D721Med (cell line): ENCODE measurements at regions not wholly inside any gene's neighbourhood (a gene's known extent, or its start where the extent isn't known, plus 50 kb on each side); places are given as distances from the start of the nearest gene placed in this dataset.

Experiments
- DNase-seq: peaks from one replicate; pipeline ENCODE4 v3.0.0; 2011; ENCODE audit warnings: low spot score; ENCODE audit not compliant: insufficient read length
- FAIRE-seq: peaks from 2 replicates; lab custom pipeline; 2011; peaks lifted over from hg19 to GRCh38; lab: Jason Lieb, UNC
- CTCF ChIP-seq: IDR thresholded peaks from 2 replicates; pipeline ENCODE4 v1.5.1; 2012; ENCODE audit warnings: mild to moderate bottlenecking, control low read depth; ENCODE audit not compliant: insufficient read depth; ENCODE audit errors: missing control alignments

GRCh38 chr2:147588191-147588590 is 256.6 kb upstream of the ACVR2A start:
- DNase-seq (no peak), FAIRE-seq (no peak)
- no peak for TF ChIP-seq CTCF

GRCh38 chr2:147578529-147578928 is 266.3 kb upstream of the ACVR2A start:
- FAIRE-seq (no peak), DNase-seq (no peak)
- TF ChIP-seq CTCF, result no peak

- FAIRE-seq (no peak), DNase-seq (no peak)
- no peak for TF ChIP-seq CTCF
These were observed 266.8 kb upstream of the ACVR2A start for GRCh38 chr2:147577998-147578380.

GRCh38 chr2:147577323-147577997 is 267.4 kb upstream of the ACVR2A start:
- no peak for DNase-seq
- no peak for FAIRE-seq

GRCh38 chr2:147575106-147575505 is 269.7 kb upstream of the ACVR2A start:
- TF ChIP-seq CTCF, result no peak
- FAIRE-seq (no peak), DNase-seq (no peak)

More at GRCh38 chr2:147577323-147577997, 267.4 kb upstream of the ACVR2A start:
- TF ChIP-seq CTCF, result no peak

GRCh38 chr2:147572622-147573021 is 272.2 kb upstream of the ACVR2A start:
- DNase-seq, result no peak
- TF ChIP-seq CTCF, result no peak
- no peak for FAIRE-seq

GRCh38 chr2:147569426-147569825 is 275.4 kb upstream of the ACVR2A start:
- DNase-seq (no peak), FAIRE-seq (no peak)
- TF ChIP-seq CTCF, result no peak
